Neutrophil (primary cell): ENCODE measurements at regions not wholly inside any gene's neighbourhood (a gene's known extent, or its start where the extent isn't known, plus 50 kb on each side); places are given as distances from the start of the nearest gene placed in this dataset.

Experiments used
- H3K27ac ChIP-seq: fragments of 200-600 bp; sonication (generic); 2 replicates; pipeline ENCODE4 v1.5.1; 2016; ENCODE audit warnings: mild to moderate bottlenecking, moderate library complexity
- H3K27me3 ChIP-seq: fragments of 200-600 bp; sonication (generic); 2 replicates; pipeline ENCODE4 v1.6.0; 2016; ENCODE audit warnings: mild to moderate bottlenecking
- H3K36me3 ChIP-seq: fragments of 200-600 bp; sonication (generic); 2 replicates; pipeline ENCODE4 v1.5.1; 2017
- H3K4me1 ChIP-seq, 2 experiments: fragments of 200-600 bp in 1 of 2; sonication (generic) in 1 of 2; 1 replicate in 1 of 2; 2 replicates in 1 of 2; pipeline versions ENCODE4 v1.5.1 to v1.6.1; 2013 to 2016; ENCODE audit warnings: low read depth in 1 of 2, low read length in 1 of 2, mild to moderate bottlenecking in 1 of 2, moderate library complexity in 1 of 2; ENCODE audit not compliant: control insufficient read depth in 1 of 2, insufficient read depth in 1 of 2
- H3K4me3 ChIP-seq, 2 experiments: fragments of 200-600 bp in 1 of 2; sonication (generic) in 1 of 2; 1 replicate in 1 of 2; 2 replicates in 1 of 2; pipeline ENCODE4 v1.5.1; 2013 to 2016; ENCODE audit warnings: low read depth in 1 of 2, low read length in 1 of 2, mild to moderate bottlenecking in 1 of 2, moderate library complexity in 1 of 2
- H3K9me3 ChIP-seq: fragments of 200-600 bp; sonication (generic); 2 replicates; pipeline ENCODE4 v1.5.1; 2016
- CTCF ChIP-seq: fragments of 200-600 bp; sonication (generic); IDR thresholded peaks from 2 replicates; pipeline ENCODE4 v1.5.1; 2016; ENCODE audit warnings: antibody characterized with exemption

- Histone ChIP-seq H3K27me3 (peaks cover 8% of the 10 kb centered on the region), H3K4me3 (no peak overlapping the region), H3K27ac (no peak overlapping the region), H3K9me3 (no peaks in the 10 kb centered on the region), H3K36me3 (no peaks in the 10 kb centered on the region), H3K4me1 (no peaks in the 10 kb centered on the region)
- TF ChIP-seq CTCF, result no peak
These were observed 90.8 kb upstream of the CLDN5 start for GRCh38 chr22:19615001-19615461.

- H3K4me3 ChIP-seq, result no peak overlapping the region
- H3K4me1 ChIP-seq, result no peaks in the 10 kb centered on the region
- TF ChIP-seq CTCF, result no peak
- H3K36me3 ChIP-seq, result no peaks in the 10 kb centered on the region
- no peak overlapping the region for H3K27ac ChIP-seq
- H3K27me3 ChIP-seq, result peaks cover 18% of the 10 kb centered on the region
- no peaks in the 10 kb centered on the region for H3K9me3 ChIP-seq
These were observed 91.8 kb upstream of the CLDN5 start for GRCh38 chr22:19615867-19616581.

GRCh38 chr22:19619144-19620009 lies 94.9 kb upstream of the SEPTIN5 start:
- no peak overlapping the region for H3K4me3 ChIP-seq
- no peaks in the 10 kb centered on the region for H3K4me1 ChIP-seq
- no peak overlapping the region for H3K27ac ChIP-seq
- H3K27me3 ChIP-seq, result peaks cover 30% of the 10 kb centered on the region
- H3K9me3 ChIP-seq, result no peaks in the 10 kb centered on the region
- TF ChIP-seq CTCF, result no peak
- H3K36me3 ChIP-seq, result no peaks in the 10 kb centered on the region

GRCh38 chr22:19620742-19621371 lies 93.4 kb upstream of the SEPTIN5 start:
- no peak for TF ChIP-seq CTCF
- no peaks in the 10 kb centered on the region for H3K9me3 ChIP-seq
- H3K4me3 ChIP-seq, result no peak overlapping the region
- H3K27me3 ChIP-seq, result peaks cover 30% of the 10 kb centered on the region
- no peak overlapping the region for H3K27ac ChIP-seq
- no peaks in the 10 kb centered on the region for H3K4me1 ChIP-seq
- no peaks in the 10 kb centered on the region for H3K36me3 ChIP-seq

GRCh38 chr22:19621373-19622060 lies 92.8 kb upstream of the SEPTIN5 start:
- Histone ChIP-seq H3K4me1 (no peaks in the 10 kb centered on the region), H3K36me3 (no peaks in the 10 kb centered on the region), H3K27ac (no peak overlapping the region), H3K27me3 (peaks cover 30% of the 10 kb centered on the region), H3K4me3 (no peak overlapping the region), H3K9me3 (no peaks in the 10 kb centered on the region)
- TF ChIP-seq CTCF, result no peak
